Activated CD4-positive, alpha-beta T cell treated with anti-CD3 and anti-CD28 coated beads, Interleukin-10, Interleukin-2, amounts not matched to agents 100 ng/mL and 50 ng/mL, durations not matched to agents 16 hours and 8 hours (primary cell): ENCODE measurements at regions not wholly inside any gene's neighbourhood (a gene's known extent, or its start where the extent isn't known, plus 50 kb on each side); places are given as distances from the start of the nearest gene placed in this dataset.
A peak's percentile ranks its signal among the peaks of the same experiment; 100 is the strongest.
"Not testable (repeated sequence)": the region's sequence is repeated elsewhere in the genome, so short reads cannot be mapped to it uniquely, and the experiment has no call there.

Experiments
- DNase-seq: peaks from one replicate; pipeline ENCODE4 v3.0.0-alpha.2; 2020

GRCh38 chr7:89773611-89774010 lies 380.7 kb upstream of the STEAP1 start:
- no peak for DNase-seq

- DNase-seq, result no peak
These were observed 378.8 kb upstream of the STEAP1 start for GRCh38 chr7:89775459-89775858.

GRCh38 chr7:89776980-89777379 lies 377.3 kb upstream of the STEAP1 start:
- DNase-seq, result no peak

GRCh38 chr7:89777499-89777898 lies 376.8 kb upstream of the STEAP1 start:
- no peak for DNase-seq

- no peak for DNase-seq
These were observed 374.0 kb upstream of the STEAP1 start for GRCh38 chr7:89780291-89780690.

GRCh38 chr7:89796481-89796880 lies 357.8 kb upstream of the STEAP1 start:
- no peak for DNase-seq

GRCh38 chr7:89797965-89798598 lies 356.2 kb upstream of the STEAP1 start:
- no peak for DNase-seq

GRCh38 chr7:89798599-89798996 lies 355.7 kb upstream of the STEAP1 start:
- no peak for DNase-seq

GRCh38 chr7:89800761-89801160 lies 353.5 kb upstream of the STEAP1 start:
- no peak for DNase-seq

- DNase-seq, result no peak
These were observed 345.0 kb upstream of the STEAP1 start for GRCh38 chr7:89809291-89809690.

GRCh38 chr7:89813081-89813480 lies 341.2 kb upstream of the STEAP1 start:
- DNase-seq, result no peak

GRCh38 chr7:89826121-89826520 lies 328.1 kb upstream of the STEAP1 start:
- DNase-seq, result no peak

GRCh38 chr7:89826557-89826956 lies 327.7 kb upstream of the STEAP1 start:
- no peak for DNase-seq

- no peak for DNase-seq
These were observed 316.8 kb upstream of the STEAP1 start for GRCh38 chr7:89837515-89837914.

GRCh38 chr7:89839329-89839728 lies 314.9 kb upstream of the STEAP1 start:
- DNase-seq, result peak; percentile 45

GRCh38 chr7:89845952-89846351 lies 308.3 kb upstream of the STEAP1 start:
- peak; percentile 48 for DNase-seq

GRCh38 chr7:89849052-89849451 lies 305.2 kb upstream of the STEAP1 start:
- DNase-seq, result peak; percentile 9

GRCh38 chr7:89857053-89857452 lies 297.2 kb upstream of the STEAP1 start:
- DNase-seq, result not testable (repeated sequence)

- DNase-seq, result no peak
These were observed 296.5 kb upstream of the STEAP1 start for GRCh38 chr7:89857767-89858166.

- no peak for DNase-seq
These were observed 266.8 kb upstream of the STEAP1 start for GRCh38 chr7:89887489-89887888.

- no peak for DNase-seq
These were observed 245.5 kb upstream of the STEAP1 start for GRCh38 chr7:89908736-89909135.

GRCh38 chr7:89914711-89915110 lies 239.6 kb upstream of the STEAP1 start:
- no peak for DNase-seq

GRCh38 chr7:89926194-89926593 lies 228.1 kb upstream of the STEAP1 start:
- DNase-seq, result no peak

- no peak for DNase-seq
These were observed 227.6 kb upstream of the STEAP1 start for GRCh38 chr7:89926701-89927100.

- DNase-seq, result no peak
These were observed 226.5 kb upstream of the STEAP1 start for GRCh38 chr7:89927762-89928161.

- no peak for DNase-seq
These were observed 225.8 kb upstream of the STEAP1 start for GRCh38 chr7:89928451-89928850.
